ENCODE measurements at regions not wholly inside any gene's neighbourhood (a gene's known extent, or its start where the extent isn't known, plus 50 kb on each side); places are given as distances from the start of the nearest gene placed in this dataset.

- H3K79me2 ChIP-seq (ENCODE audit: insufficient read depth, low read length): no peaks in the 10 kb centered on the region
- intact Hi-C loops (cut with micrococcal nuclease): no loop called here
- H3K4me2 ChIP-seq (replicated peaks; ENCODE audit: extremely low read depth, low read length, poor library complexity, severe bottlenecking): no peak overlapping the region
- H3K36me3 ChIP-seq (replicated peaks in 1 of 2; ENCODE audit: control insufficient read depth in 1 of 2, insufficient read depth in 2 of 2, low read length in 2 of 2): no peaks in the 10 kb centered on the region
- WGBS (ENCODE audit: insufficient coverage): no CpG with 5 or more reads among the region's 2 CpGs
- Mint-ChIP-seq H3K9me3 (peaks cover 0 to 15% (median 7%) of the 10 kb centered on the region in 7 donors), H3K27ac (no peak overlapping the region), H3K27me3 (ENCODE audit: low read depth in 3 of 3) (no peaks in the 10 kb centered on the region), H3K4me3 (no peak overlapping the region), H3K4me1 (no peaks in the 10 kb centered on the region), H3K36me3 (no peaks in the 10 kb centered on the region)
- H4K20me1 ChIP-seq (ENCODE audit: insufficient read depth, low read length): no peaks in the 10 kb centered on the region
- no peaks in the 10 kb centered on the region for H3K27me3 ChIP-seq (ENCODE audit: control insufficient read depth in 2 of 2, insufficient read depth in 2 of 2, low read length in 2 of 2)
- no peaks in the 10 kb centered on the region for H3K4me1 ChIP-seq (ENCODE audit: control insufficient read depth in 1 of 2, insufficient read depth in 2 of 2, low read length in 2 of 2)
- TF ChIP-seq, protein P1, sequence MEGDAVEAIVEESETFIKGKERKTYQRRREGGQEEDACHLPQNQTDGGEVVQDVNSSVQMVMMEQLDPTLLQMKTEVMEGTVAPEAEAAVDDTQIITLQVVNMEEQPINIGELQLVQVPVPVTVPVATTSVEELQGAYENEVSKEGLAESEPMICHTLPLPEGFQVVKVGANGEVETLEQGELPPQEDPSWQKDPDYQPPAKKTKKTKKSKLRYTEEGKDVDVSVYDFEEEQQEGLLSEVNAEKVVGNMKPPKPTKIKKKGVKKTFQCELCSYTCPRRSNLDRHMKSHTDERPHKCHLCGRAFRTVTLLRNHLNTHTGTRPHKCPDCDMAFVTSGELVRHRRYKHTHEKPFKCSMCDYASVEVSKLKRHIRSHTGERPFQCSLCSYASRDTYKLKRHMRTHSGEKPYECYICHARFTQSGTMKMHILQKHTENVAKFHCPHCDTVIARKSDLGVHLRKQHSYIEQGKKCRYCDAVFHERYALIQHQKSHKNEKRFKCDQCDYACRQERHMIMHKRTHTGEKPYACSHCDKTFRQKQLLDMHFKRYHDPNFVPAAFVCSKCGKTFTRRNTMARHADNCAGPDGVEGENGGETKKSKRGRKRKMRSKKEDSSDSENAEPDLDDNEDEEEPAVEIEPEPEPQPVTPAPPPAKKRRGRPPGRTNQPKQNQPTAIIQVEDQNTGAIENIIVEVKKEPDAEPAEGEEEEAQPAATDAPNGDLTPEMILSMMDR (IDR thresholded peaks at IDR 0.05): no peak
- H3K9ac ChIP-seq (ENCODE audit: insufficient read depth, low read length, poor library complexity, severe bottlenecking): no peak overlapping the region
- no peak overlapping the region for H3K4me3 ChIP-seq (replicated peaks in 1 of 3; ENCODE audit: low read depth in 2 of 3, low read length in 3 of 3)
- DNase-seq: no peak
- H3K9me3 ChIP-seq (replicated peaks in 1 of 2; ENCODE audit: control insufficient read depth in 1 of 2, insufficient read depth in 1 of 2, low read length in 2 of 2): peaks cover 0 to 5% of the 10 kb centered on the region in 2 donors
- H2AFZ ChIP-seq (ENCODE audit: insufficient read depth, low read depth, low read length, poor library complexity, severe bottlenecking): no peak overlapping the region
- H3K27ac ChIP-seq (ENCODE audit: low read depth in 1 of 2, low read length in 2 of 2): no peak overlapping the region
These were observed 510.3 kb downstream of the ZNF804A start for GRCh38 chr2:185108588-185108987.

- H3K27ac Mint-ChIP-seq: no peak overlapping the region
- peaks cover 0 to 5% (median 4%) of the 10 kb centered on the region in 7 donors for H3K9me3 Mint-ChIP-seq
- Histone ChIP-seq H3K4me3 (replicated peaks in 1 of 3; ENCODE audit: low read depth in 2 of 3, low read length in 3 of 3) (no peak overlapping the region), H3K4me1 (ENCODE audit: control insufficient read depth in 1 of 2, insufficient read depth in 2 of 2, low read length in 2 of 2) (no peaks in the 10 kb centered on the region), H3K9me3 (replicated peaks in 1 of 2; ENCODE audit: control insufficient read depth in 1 of 2, insufficient read depth in 1 of 2, low read length in 2 of 2) (peaks cover 0 to 3% of the 10 kb centered on the region in 2 donors), H2AFZ (ENCODE audit: insufficient read depth, low read depth, low read length, poor library complexity, severe bottlenecking) (no peak overlapping the region), H3K9ac (ENCODE audit: insufficient read depth, low read length, poor library complexity, severe bottlenecking) (no peak overlapping the region), H3K4me2 (replicated peaks; ENCODE audit: extremely low read depth, low read length, poor library complexity, severe bottlenecking) (no peak overlapping the region), H3K27me3 (ENCODE audit: control insufficient read depth in 2 of 2, insufficient read depth in 2 of 2, low read length in 2 of 2) (no peaks in the 10 kb centered on the region), H3K79me2 (ENCODE audit: insufficient read depth, low read length) (no peaks in the 10 kb centered on the region), H4K20me1 (ENCODE audit: insufficient read depth, low read length) (no peaks in the 10 kb centered on the region), H3K27ac (ENCODE audit: low read depth in 1 of 2, low read length in 2 of 2) (no peak overlapping the region), H3K36me3 (replicated peaks in 1 of 2; ENCODE audit: control insufficient read depth in 1 of 2, insufficient read depth in 2 of 2, low read length in 2 of 2) (no peaks in the 10 kb centered on the region)
- no peak for DNase-seq
- H3K4me3 Mint-ChIP-seq: no peak overlapping the region
- no CpG with 5 or more reads among the region's 1 CpG for WGBS (ENCODE audit: insufficient coverage)
- H3K36me3 Mint-ChIP-seq: no peaks in the 10 kb centered on the region
- H3K27me3 Mint-ChIP-seq (ENCODE audit: low read depth in 3 of 3): peaks cover 0 to 2% (median 0%) of the 10 kb centered on the region in 3 donors
- no peaks in the 10 kb centered on the region for H3K4me1 Mint-ChIP-seq
- TF ChIP-seq, protein P1 (IDR thresholded peaks at IDR 0.05): no peak
- intact Hi-C loops (cut with micrococcal nuclease): no loop called here
These were observed 529.1 kb downstream of the ZNF804A start for GRCh38 chr2:185127412-185127811.
